ENCODE measurements at regions not wholly inside any gene's neighbourhood (a gene's known extent, or its start where the extent isn't known, plus 50 kb on each side); places are given as distances from the start of the nearest gene placed in this dataset.

DNA sequence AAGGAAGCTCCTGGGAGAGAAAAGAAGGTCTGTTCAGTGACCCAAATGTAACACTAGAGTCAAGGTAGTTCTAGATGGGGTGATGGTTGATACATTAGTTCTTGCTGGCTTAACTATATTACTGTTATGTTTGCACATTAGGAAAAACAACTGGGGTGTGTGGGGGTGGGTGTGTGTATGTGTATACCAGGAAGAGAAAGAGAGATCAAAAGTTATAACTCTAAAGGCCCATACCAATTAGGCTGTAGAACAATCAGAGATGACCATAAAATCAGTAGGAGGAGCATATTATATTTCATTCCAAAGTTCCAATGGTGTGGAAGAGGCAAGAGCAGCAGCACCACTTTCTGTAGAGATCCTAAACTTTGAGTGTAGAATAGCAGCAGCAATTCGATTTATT, 134.7 kb upstream of the FMR1 start:
- Histone ChIP-seq H3K36me3 (ENCODE audit: insufficient read depth, low read depth, low read length) (no peaks in the 10 kb centered on the region), H3K27me3 (ENCODE audit: insufficient read depth, low read length) (no peaks in the 10 kb centered on the region), H3K9me3 (ENCODE audit: insufficient read depth, low read depth, low read length) (no peaks in the 10 kb centered on the region), H3K9ac (ENCODE audit: low read depth, low read length) (no peak overlapping the region), H3K4me1 (ENCODE audit: insufficient read depth, low read length) (no peaks in the 10 kb centered on the region), H3K27ac (ENCODE audit: low read length) (no peak overlapping the region), H3K4me3 (ENCODE audit: low read length) (no peak overlapping the region)

DNA sequence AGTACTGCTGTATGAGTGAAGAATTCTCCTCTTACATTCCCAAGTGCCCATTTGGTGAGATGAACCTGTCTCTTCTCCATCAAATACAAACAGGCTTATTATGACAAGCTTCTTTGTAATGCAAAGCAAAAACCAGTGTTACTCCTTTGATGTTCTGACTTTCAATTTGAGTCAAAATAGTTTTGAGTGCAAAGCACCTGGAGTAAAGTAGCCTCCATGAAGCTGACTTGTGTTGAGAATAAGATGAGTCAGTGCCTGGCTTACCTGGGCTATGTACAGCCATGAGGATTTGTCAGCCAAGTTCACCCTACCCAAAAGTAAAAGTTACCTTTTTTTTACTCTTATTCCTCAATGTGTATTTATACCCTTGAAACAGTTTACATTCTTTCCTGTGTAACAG, 132.5 kb upstream of the FMR1 start:
- Histone ChIP-seq H3K4me1 (ENCODE audit: insufficient read depth, low read length) (no peaks in the 10 kb centered on the region), H3K27ac (ENCODE audit: low read length) (no peak overlapping the region), H3K4me3 (ENCODE audit: low read length) (no peak overlapping the region), H3K27me3 (ENCODE audit: insufficient read depth, low read length) (no peaks in the 10 kb centered on the region), H3K9ac (ENCODE audit: low read depth, low read length) (no peak overlapping the region), H3K9me3 (ENCODE audit: insufficient read depth, low read depth, low read length) (no peaks in the 10 kb centered on the region), H3K36me3 (ENCODE audit: insufficient read depth, low read depth, low read length) (no peaks in the 10 kb centered on the region)

DNA sequence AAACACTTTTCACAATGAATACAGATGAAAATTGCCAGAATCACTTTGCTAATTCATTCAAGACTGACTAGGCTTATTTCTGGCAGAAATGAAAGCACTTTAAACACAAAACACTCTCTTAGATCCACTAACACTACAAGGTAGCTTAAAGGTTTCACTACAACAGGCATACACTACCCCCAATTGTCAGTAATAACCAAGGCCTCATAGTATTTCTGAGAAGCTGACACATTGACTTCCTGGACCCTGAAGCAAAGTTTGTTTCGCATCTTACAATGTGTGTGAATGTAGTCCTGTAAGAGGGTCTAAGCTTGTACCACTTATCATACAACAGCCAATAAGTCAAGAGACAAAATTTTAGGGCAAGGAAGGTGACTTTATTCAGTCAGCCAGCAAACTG, 129.9 kb upstream of the FMR1 start:
- Histone ChIP-seq H3K27ac (ENCODE audit: low read length) (no peak overlapping the region), H3K27me3 (ENCODE audit: insufficient read depth, low read length) (no peaks in the 10 kb centered on the region), H3K9ac (ENCODE audit: low read depth, low read length) (no peak overlapping the region), H3K4me3 (ENCODE audit: low read length) (no peak overlapping the region), H3K4me1 (ENCODE audit: insufficient read depth, low read length) (no peaks in the 10 kb centered on the region), H3K9me3 (ENCODE audit: insufficient read depth, low read depth, low read length) (no peaks in the 10 kb centered on the region), H3K36me3 (ENCODE audit: insufficient read depth, low read depth, low read length) (no peaks in the 10 kb centered on the region)

DNA sequence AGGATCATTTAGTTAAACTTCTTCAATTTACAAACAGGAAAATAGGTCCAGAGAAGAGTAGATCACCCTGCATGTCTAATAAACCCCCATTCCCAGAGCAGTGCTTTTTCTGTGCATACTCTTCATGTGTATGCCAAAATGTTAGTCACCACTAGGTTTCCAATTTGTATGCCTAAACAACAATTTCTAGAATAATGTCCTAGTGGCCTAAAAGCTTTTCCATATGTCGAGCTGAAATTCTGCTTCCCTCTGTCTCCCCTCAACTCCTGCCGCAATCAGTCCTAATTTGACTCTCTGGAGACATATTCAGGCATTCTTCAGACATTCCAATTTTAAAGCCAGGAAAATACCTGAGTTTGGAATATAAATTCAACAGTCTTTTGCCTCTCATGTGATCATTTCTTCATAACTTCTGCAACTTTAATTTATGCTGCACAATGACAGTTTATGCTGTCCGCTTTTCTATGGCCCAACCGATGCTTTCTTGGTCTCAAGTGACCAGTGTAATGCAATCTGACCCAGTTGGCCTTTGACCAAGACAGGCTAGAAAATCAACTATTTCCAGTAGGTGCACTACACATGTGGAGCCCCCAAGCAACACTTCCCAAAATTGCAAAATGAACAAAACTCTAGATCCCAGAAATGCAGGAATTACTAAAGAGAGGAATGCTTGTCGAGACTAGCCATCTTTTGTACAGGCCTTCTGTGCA, 122.9 kb upstream of the FMR1 start:
- Histone ChIP-seq H3K4me1 (ENCODE audit: insufficient read depth, low read length) (no peaks in the 10 kb centered on the region), H3K36me3 (ENCODE audit: insufficient read depth, low read depth, low read length) (no peaks in the 10 kb centered on the region), H3K9me3 (ENCODE audit: insufficient read depth, low read depth, low read length) (no peaks in the 10 kb centered on the region), H3K4me3 (ENCODE audit: low read length) (no peak overlapping the region), H3K27me3 (ENCODE audit: insufficient read depth, low read length) (no peaks in the 10 kb centered on the region), H3K27ac (ENCODE audit: low read length) (no peak overlapping the region), H3K9ac (ENCODE audit: low read depth, low read length) (no peak overlapping the region)

DNA sequence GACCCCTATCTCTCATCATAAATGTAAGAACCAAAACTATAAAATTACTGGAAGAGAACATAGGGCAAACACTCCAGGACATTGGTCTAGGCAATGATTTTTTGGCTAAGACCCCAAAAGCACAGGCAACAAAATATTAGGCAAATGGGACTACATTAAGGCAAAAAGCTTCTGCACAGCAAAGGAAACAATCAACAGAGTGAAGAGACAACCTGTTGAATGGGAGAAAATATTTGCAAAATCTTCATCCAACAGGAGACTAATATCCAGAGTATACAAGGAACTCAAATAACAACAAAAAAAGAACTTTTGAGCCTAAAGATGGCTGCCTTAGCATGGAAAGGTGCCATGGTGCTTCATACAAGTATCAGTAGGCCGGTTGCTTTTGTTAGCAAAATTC, 111.1 kb upstream of the FMR1 start:
- H3K27me3 ChIP-seq (ENCODE audit: insufficient read depth, low read length) = no peaks in the 10 kb centered on the region
- H3K9me3 ChIP-seq (ENCODE audit: insufficient read depth, low read depth, low read length) = no peaks in the 10 kb centered on the region
- no peak overlapping the region for H3K4me3 ChIP-seq (ENCODE audit: low read length)
- H3K9ac ChIP-seq (ENCODE audit: low read depth, low read length) = no peak overlapping the region
- no peaks in the 10 kb centered on the region for H3K36me3 ChIP-seq (ENCODE audit: insufficient read depth, low read depth, low read length)
- H3K4me1 ChIP-seq (ENCODE audit: insufficient read depth, low read length) = no peaks in the 10 kb centered on the region
- H3K27ac ChIP-seq (ENCODE audit: low read length) = no peak overlapping the region

DNA sequence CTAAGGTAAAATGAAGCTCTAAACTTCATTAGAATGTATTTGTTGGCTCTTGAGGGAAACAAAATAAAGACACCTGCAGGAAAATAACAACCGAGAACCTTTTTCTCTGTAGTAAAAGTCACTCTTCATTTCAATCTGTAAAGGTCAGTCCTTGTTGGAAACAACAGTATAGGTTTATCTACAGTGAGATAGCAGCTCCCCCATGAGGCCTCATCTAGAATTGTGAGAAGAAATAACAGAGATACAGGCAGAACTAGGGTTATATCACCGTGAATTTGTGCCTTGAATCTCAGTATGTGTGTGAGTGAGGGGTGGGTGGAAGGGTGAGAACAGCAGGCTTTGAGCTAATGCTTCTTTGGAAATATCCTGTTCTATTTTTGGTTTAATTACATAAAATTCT, 107.8 kb upstream of the FMR1 start:
- Histone ChIP-seq H3K36me3 (ENCODE audit: insufficient read depth, low read depth, low read length) (no peaks in the 10 kb centered on the region), H3K4me1 (ENCODE audit: insufficient read depth, low read length) (no peaks in the 10 kb centered on the region), H3K9me3 (ENCODE audit: insufficient read depth, low read depth, low read length) (no peaks in the 10 kb centered on the region), H3K27me3 (ENCODE audit: insufficient read depth, low read length) (no peaks in the 10 kb centered on the region), H3K9ac (ENCODE audit: low read depth, low read length) (no peak overlapping the region), H3K4me3 (ENCODE audit: low read length) (no peak overlapping the region), H3K27ac (ENCODE audit: low read length) (no peak overlapping the region)

DNA sequence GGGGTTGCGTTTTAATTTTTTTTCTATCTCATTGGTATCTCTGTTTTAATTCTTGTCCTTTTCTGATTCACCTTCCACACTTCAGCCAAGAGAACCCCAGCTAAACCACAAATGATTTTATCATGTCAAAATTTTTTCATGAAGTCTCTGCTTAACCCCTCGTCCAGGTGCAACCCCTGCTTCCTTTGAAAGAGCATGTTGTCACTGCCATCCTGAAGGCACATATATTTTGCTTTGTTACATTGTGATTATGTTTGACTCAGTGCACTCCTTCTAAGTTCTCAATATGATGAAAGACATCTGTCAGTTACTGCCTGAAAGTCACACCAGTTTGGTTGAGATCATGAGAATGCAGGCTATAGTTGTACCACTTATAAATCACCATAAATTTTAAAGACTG, 99.9 kb upstream of the FMR1 start:
- Histone ChIP-seq H3K9ac (ENCODE audit: low read depth, low read length) (no peak overlapping the region), H3K27ac (ENCODE audit: low read length) (no peak overlapping the region), H3K9me3 (ENCODE audit: insufficient read depth, low read depth, low read length) (no peaks in the 10 kb centered on the region), H3K27me3 (ENCODE audit: insufficient read depth, low read length) (no peaks in the 10 kb centered on the region), H3K36me3 (ENCODE audit: insufficient read depth, low read depth, low read length) (no peaks in the 10 kb centered on the region), H3K4me1 (ENCODE audit: insufficient read depth, low read length) (no peaks in the 10 kb centered on the region), H3K4me3 (ENCODE audit: low read length) (no peak overlapping the region)

DNA sequence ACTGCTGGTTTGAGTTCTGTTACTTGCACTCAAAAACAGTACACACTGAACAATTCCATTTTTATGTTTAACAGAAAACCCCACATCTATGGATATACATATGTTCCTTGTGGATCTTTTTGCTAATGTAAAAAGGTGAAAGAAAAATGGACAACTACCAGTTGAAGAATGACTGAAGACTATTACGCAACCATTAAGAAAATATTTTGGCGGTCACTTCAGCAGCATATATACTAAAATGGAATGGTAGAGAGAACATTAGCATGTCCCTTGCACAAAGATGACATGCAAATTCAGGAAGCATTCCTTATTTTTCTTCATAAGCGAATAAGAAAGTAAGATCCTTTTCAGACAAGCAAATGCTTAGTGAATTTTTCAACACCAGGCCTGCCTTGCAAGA, 84.6 kb upstream of the FMR1 start:
- Histone ChIP-seq H3K4me3 (ENCODE audit: low read length) (no peak overlapping the region), H3K27ac (ENCODE audit: low read length) (no peak overlapping the region), H3K27me3 (ENCODE audit: insufficient read depth, low read length) (no peaks in the 10 kb centered on the region), H3K36me3 (ENCODE audit: insufficient read depth, low read depth, low read length) (no peaks in the 10 kb centered on the region), H3K9me3 (ENCODE audit: insufficient read depth, low read depth, low read length) (peaks cover 4% of the 10 kb centered on the region), H3K4me1 (ENCODE audit: insufficient read depth, low read length) (no peaks in the 10 kb centered on the region), H3K9ac (ENCODE audit: low read depth, low read length) (no peak overlapping the region)

DNA sequence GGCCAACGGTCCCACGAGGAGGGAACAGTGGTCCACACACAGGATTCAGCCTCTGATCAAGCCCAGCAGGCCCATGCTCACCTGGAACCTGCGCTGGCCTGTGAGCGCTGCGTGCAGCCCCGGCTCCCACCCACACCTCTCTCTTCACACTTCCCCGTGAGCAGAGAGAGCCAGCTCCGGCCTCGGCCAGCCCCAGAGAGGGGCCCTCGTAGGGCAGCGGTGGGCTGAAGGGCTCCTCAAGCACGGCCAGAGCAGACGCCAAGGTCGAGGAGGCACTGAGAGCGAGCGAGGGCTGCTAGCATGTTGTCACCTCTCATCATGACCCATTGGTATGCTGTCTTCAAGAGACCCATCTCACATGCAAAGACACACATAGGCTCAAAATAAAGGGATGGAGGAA, 83.0 kb upstream of the FMR1 start:
- no peak overlapping the region for H3K27ac ChIP-seq (ENCODE audit: low read length)
- no peak overlapping the region for H3K9ac ChIP-seq (ENCODE audit: low read depth, low read length)
- no peaks in the 10 kb centered on the region for H3K27me3 ChIP-seq (ENCODE audit: insufficient read depth, low read length)
- H3K4me1 ChIP-seq (ENCODE audit: insufficient read depth, low read length) = no peaks in the 10 kb centered on the region
- H3K36me3 ChIP-seq (ENCODE audit: insufficient read depth, low read depth, low read length) = no peaks in the 10 kb centered on the region
- peaks cover 4% of the 10 kb centered on the region for H3K9me3 ChIP-seq (ENCODE audit: insufficient read depth, low read depth, low read length)
- H3K4me3 ChIP-seq (ENCODE audit: low read length) = no peak overlapping the region

DNA sequence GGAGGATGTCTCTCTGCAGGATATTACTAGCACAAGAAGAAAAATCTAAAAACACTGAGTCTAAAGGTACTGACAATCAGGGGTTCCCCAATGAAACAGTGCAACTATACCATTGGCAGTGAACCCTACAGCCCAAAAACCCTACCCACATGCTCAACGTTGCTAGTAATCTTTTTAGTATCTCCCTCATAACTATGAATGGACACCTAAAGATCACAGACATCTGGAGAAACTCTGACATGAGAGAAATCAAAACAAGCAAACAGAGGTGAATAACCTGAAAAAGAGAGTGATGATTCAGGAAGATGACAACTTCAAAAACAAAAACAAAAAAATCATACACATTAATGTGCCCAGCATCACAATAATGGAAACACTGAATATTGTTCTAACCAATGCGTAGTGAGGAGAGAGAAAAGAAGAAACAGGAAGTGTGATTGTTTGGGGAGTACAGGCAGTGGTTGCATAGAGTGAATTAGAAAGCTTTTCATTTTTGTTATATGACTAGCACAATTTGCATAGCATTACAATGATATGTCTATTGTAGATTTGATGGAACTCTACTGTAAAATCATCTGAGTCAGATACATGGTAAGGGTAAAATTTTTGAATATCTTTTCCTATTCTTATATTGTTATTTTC, 78.9 kb upstream of the FMR1 start:
- Histone ChIP-seq H3K4me1 (ENCODE audit: insufficient read depth, low read length) (no peaks in the 10 kb centered on the region), H3K9ac (ENCODE audit: low read depth, low read length) (no peak overlapping the region), H3K36me3 (ENCODE audit: insufficient read depth, low read depth, low read length) (no peaks in the 10 kb centered on the region), H3K4me3 (ENCODE audit: low read length) (no peak overlapping the region), H3K9me3 (ENCODE audit: insufficient read depth, low read depth, low read length) (peaks cover 4% of the 10 kb centered on the region), H3K27ac (ENCODE audit: low read length) (no peak overlapping the region), H3K27me3 (ENCODE audit: insufficient read depth, low read length) (no peaks in the 10 kb centered on the region)

DNA sequence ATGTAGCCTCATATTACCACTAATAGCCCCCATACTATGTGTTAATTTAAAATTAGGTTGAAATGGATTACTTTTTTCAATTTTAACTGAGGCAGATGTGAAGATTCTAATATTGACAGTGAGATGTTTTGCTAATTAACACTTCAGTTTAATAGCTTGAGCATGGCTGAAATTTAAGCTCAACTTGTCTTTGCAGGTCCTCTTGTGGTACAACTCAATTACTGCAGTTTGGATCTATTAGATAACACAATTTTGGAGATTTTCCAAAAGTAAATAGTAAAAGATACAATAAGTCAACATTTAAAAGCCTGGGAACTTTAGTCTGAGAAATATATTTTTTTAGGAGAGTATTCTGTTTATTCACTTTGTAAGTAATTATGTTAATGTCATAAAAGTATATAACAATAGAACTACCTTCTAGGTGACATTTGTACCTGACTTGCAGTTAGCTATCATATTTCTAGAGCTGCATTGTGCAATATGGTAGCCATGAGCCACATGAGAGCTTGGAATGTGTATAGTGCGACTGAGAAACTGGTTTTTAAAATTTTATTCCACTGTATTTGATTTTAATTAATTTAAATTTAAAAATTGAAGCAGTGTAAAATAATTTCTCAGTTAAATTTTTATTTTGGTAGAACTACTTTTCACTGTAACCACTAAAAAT, 73.1 kb upstream of the FMR1 start:
- Histone ChIP-seq H3K27me3 (ENCODE audit: insufficient read depth, low read length) (no peaks in the 10 kb centered on the region), H3K9me3 (ENCODE audit: insufficient read depth, low read depth, low read length) (no peaks in the 10 kb centered on the region), H3K4me3 (ENCODE audit: low read length) (no peak overlapping the region), H3K27ac (ENCODE audit: low read length) (no peak overlapping the region), H3K36me3 (ENCODE audit: insufficient read depth, low read depth, low read length) (no peaks in the 10 kb centered on the region), H3K4me1 (ENCODE audit: insufficient read depth, low read length) (no peaks in the 10 kb centered on the region), H3K9ac (ENCODE audit: low read depth, low read length) (no peak overlapping the region)

DNA sequence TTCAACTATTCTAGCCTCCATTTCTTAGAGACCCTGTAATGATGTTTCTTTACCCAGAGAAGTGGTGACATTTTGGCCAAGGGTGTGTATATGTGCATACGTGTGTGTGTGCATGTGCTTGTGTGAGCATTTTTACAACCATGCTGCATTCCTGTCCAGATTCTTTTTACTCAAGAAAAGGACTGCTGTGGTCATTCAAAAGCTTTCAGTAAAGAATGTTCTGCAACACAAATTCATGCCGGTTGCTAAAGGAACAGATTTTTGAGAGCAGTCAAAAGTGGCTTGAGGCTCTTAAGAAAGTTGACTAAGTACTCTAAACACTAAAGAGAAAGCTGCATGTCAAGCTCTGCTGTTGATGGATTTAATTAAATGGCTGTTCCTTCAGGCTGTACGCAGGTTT, 65.0 kb upstream of the FMR1 start:
- H3K9ac ChIP-seq (ENCODE audit: low read depth, low read length) = no peak overlapping the region
- no peak overlapping the region for H3K27ac ChIP-seq (ENCODE audit: low read length)
- no peaks in the 10 kb centered on the region; the same call in 1 of the 2 replicates for H3K4me1 ChIP-seq (ENCODE audit: insufficient read depth, low read length)
- no peak overlapping the region for H3K4me3 ChIP-seq (ENCODE audit: low read length)
- no peaks in the 10 kb centered on the region for H3K36me3 ChIP-seq (ENCODE audit: insufficient read depth, low read depth, low read length)
- no peaks in the 10 kb centered on the region for H3K27me3 ChIP-seq (ENCODE audit: insufficient read depth, low read length)
- H3K9me3 ChIP-seq (ENCODE audit: insufficient read depth, low read depth, low read length) = no peaks in the 10 kb centered on the region
